NCI-H2107 treated with DMSO at 0.1 percent for 48 hours (cell line): ENCODE measurements at regions not wholly inside any gene's neighbourhood (a gene's known extent, or its start where the extent isn't known, plus 50 kb on each side); places are given as distances from the start of the nearest gene placed in this dataset.
A peak's percentile ranks its signal among the peaks of the same experiment; 100 is the strongest.
"Not testable (repeated sequence)": the region's sequence is repeated elsewhere in the genome, so short reads cannot be mapped to it uniquely, and the experiment has no call there.

Source experiments
- DNase-seq: peaks from one replicate; lab custom pipeline; 2025; ENCODE audit not compliant: unreplicated experiment; lab: John Stamatoyannopoulos, UW

DNA sequence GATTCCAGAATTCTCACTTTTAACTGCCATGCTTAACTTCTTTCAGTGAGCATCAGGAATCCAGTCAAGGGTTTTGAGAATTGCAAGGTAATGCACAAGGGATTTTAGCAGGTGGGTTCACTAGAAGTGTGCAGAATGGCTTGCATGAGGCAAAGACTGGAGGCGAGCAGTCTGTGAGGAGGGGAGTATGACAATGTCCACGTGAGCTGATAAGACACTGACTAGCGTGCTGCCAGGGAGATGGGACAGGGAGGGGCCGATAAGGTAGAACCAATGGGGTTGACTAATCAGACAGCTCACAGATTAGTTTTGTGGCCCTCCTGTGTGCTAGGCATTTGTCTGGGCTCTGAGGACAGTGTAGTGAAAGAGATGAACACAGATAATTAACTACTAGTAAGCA, 102.0 kb upstream of the DAZL start:
- DNase-seq, result no peak

DNA sequence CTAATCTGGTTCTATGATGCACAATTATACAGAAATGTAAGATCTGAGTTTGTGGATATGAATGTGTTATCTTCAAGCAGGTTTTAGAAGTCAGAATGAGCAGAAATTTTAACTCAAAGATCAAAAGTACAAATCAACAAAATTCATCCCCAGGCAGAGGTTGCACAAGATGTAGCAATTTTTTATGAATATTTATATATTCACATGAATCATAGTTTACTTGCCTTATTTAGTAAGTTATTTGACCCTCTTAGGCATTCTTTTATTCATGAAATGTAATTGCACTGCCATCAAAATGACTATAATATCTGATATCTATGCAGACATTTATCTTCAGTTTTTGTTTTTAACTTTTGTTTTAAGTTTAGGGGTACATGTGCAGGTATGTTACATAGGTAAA, 103.1 kb upstream of the DAZL start:
- DNase-seq, result no peak

GRCh38 chr3:16711691-16712090, 106.5 kb upstream of the DAZL start:
- DNase-seq, result not testable (repeated sequence)

DNA sequence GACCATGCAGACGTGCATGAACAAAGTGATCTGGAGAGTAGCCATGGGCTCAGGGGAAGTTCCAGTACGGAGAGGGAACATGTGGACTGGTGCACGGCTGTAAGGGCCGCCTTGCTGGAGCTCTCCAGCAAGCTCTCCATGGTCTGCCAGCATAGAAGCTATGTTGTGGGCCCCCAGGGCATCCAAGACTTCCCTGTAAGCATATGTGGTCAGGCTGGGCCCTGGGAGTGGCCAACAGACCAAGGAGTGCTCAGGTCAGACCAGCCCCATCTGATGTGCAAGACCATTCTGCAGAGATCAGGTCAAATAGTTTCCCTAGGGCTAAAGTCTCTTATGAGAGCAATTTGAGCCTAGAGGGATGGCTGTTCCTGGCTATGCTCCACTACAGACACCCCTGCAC, 110.1 kb upstream of the DAZL start:
- no peak for DNase-seq

- no peak for DNase-seq
These were observed 114.2 kb upstream of the DAZL start for GRCh38 chr3:16719426-16719825.

DNA sequence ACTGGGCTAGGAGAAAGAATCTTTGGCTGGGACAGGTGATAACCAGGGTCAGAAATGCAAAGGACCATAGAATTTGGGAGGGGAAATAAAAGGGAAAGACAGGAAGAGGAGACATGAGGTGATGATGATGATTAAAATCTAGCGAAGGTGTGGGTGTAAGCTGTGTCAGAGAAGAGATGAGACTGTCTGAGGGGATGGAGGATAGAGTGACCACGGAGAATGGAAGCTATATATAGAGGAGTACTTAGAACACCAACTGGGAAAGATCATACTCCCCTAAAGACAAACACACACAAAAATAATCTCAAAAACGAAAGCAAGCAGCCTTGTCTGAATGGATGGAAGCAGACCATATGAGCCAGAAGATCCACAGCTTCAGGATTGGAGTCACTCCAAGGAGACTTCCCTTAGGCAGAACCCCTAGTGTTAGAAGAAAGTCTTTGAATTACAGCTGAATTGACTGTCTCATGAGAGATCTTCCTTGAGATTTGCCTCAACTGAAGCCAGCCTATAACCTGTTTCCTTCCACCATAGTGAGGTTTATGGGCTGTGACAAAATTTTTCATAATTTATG, 115.2 kb upstream of the DAZL start:
- no peak for DNase-seq

DNA sequence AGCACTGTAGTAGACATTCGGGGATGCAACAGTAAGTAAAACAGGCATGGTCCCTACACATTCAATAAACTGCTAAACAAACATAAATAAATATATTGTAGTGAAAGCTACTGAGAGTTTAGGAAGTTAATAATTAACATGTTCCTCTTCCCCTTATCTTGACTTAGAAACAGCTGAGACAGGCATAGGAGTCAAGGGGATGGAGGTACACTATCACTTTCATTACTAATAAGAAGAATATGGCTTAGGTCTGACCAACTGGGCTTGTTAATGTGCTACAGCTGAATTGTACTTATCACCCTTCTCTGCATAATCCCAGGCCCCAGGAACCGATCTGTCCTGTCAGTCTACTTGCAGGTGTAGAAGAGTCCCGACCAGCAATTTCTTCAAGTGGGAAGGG, 116.3 kb upstream of the DAZL start:
- DNase-seq, result no peak

GRCh38 chr3:16723978-16724377, 118.8 kb upstream of the DAZL start:
- DNase-seq, result no peak

DNA sequence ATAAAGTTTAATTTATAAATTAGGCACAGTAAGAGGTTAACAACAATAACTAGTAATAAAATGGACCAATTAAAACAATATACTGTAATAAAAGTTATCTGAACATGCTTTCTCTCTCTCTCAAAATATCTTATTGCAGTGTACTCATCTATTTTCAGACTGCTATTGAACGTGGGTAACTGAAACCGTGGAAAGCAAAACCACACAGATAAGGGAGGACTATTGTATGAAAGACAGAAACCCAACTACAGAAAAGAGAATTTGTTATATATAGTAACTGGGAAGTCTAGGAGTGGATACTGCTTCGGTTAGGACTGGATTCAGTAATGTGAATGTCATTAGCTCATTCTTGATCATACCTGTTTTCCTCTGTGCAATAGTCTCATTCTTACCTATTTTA, 119.3 kb upstream of the DAZL start:
- peak; percentile 2 for DNase-seq

DNA sequence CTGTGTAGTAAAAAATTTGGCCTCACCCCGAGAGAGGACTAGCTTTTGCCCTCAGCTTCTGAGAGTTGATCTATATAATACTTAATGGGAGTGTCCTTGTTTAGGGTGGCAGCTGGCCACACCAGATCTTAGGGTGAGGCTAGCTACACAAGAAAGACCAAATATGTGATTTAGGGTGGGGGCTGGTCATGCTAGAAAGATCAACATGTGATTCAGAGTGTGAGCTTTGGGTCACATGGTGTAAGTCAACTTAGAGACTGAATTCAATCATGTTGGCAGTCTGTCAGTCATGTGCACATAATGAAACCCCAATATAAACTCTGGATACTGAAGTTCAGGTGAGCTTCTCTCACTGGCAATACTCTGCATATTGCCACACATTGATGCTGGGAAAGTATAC, 120.7 kb upstream of the DAZL start:
- no peak for DNase-seq

DNA sequence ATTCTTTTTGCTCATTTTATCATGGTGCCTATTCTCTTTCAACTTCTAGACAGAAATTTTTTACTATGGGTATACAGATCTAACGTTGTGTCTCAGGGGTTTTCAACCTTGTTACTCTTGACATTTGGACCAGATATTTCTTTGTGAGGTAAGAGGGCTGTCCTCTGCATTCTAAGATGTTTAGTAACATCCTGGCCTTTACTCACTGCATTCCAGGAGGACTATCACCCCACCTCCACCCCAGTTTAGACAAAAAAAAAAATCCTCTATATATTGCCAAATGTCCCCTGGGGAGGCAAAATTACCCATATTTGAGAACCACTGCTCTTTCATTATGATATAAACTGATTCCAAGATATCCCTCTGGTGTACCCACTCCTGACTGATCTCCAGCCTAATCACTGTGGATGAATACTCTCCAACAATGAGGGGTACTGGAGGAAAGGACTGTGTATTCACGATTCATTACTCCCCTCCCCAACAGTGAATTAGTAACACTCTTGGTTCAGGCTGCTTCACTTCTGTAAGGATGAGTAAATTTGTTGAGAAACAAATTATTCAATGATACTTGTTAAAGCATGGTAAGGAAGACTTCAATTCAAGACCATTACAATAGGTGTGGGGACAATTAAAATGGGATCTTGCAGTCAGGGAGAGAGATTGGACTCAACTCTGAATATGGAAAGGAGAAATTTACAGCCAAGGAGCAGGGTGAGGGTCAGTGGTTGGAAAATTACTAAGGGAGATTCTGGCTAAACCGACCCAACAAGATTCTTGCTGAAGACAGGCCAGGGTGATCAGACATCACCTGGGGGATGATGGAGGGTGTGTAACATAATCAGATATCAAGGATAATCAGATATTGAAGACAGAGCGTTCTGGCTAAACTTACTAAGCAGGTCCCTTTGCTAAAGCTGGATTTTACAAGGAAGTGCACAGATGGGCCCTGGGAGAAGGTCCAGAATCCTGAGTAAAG, 123.8 kb upstream of the DAZL start:
- DNase-seq, result no peak

GRCh38 chr3:16738451-16738850, 133.2 kb upstream of the DAZL start:
- DNase-seq, result no peak

- no peak for DNase-seq
These were observed 134.4 kb upstream of the DAZL start for GRCh38 chr3:16739541-16740105.

GRCh38 chr3:16740515-16740914, 135.3 kb upstream of the DAZL start:
- no peak for DNase-seq

DNA sequence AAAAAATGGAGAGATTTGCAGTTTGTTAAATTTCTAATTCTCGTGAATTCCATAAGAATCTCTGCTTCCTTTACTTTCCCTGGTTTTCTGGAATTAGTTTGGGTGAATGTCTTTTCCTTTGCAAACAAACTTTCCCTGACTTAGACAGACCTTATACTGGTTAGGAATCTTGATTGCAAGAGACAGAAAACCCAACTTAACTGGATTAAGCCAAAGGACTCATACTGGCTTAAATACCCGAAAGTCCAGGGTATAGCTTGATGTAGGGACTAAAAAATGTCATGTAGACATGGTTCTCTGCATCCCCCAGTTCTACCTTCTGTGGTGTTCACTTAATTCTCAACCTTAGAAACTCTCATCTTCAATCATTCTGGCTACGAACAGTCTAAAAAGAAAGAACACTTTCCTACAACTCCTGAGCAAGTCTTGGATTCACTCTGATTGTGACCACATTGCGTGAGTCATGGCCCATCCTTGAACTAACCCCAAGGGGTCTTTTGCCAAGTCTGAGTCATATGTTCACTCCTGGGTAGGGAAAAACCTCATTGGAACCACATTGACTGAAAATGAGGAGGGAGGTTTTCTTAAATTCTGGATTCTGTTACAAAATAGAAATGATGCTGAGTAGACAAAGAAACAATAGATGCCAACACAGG, 136.0 kb upstream of the DAZL start:
- DNase-seq, result no peak

GRCh38 chr3:16741890-16742289, 136.7 kb upstream of the DAZL start:
- no peak for DNase-seq

DNA sequence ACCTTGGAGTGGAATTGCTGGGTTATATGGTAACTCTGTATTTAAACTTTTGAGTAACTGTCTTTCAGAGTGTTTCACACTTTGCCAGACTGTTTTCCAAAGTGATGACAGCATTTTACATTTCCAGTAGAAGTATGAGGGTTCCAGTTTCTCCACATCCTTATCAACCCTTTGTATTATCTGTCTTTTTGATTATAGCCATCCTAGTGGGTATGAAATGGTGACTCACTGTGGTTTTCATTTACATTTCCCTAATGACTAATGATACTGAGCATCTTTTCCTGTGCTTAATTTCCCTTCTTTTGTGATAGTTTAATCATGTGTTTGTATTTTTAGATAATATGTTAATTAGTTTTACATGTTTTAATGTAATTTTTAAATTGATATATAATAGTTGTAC, 138.1 kb upstream of the DAZL start:
- DNase-seq, result no peak

DNA sequence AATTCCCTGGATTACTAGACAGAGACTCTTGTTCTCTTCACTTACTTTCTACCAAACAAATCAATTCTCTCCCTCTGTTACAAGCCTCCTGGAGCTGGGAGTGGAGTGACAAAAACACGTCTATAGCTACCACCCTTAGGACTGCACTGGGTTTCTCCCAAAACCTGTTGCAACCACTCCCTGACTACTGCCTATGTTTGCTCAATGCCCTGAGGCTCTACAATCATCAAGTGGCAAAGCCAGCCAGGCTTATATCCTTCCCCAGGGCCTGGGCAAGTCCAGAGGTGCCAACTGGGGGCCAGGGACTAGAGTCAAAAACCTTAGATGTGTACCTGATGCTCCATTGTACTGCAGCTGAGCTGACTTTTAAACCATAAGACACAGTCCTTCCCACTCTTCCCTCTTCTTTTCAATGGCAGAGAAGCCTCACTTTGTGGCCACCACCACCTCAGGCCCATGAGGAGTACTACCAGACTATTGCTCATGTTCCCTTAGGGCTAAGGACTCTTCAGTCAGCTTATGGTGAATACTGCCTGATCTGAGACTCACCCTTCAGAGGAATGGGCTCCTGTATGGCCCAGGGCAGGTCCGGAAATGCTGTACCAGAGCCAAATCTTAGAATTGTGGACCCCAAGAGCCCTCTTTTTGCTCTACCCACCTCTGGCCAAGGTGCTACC, 125.4 kb upstream of the PLCL2 start:
- DNase-seq, result no peak

DNA sequence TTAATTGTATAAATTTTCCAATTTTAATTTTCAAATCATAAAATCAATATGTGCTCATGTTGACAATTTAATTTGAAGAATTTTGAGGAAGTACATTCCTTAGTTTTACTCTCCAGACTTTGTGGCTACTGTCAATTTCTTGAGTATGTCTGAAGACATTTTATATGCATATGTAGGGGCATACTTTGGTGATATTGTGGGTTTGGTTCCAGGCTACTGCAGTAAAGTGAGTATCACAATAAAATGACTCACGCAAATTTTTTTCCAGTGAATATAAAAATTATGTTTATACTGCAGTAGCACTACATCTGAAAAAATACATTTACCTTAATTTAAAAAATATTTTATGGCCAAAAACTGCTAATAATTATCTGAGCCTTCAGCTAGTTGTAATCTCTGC, 123.2 kb upstream of the PLCL2 start:
- no peak for DNase-seq

DNA sequence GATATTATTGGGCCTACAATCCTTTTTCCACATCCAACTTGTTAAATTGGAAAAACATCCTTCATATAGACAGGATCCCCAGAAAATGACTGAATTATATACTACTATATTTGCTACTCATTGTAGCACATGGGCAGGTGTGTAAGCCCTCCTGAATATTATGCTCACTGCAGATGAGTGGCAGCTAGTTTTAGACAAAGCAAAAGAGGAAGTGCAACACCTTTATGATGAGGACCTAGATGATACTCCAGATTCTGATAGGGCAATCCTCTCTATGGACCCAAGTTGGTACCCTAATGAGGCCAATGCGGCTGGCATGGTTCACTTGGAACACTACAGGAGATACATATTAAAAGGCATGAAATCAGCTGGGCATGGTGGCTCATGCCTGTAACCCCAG, 119.1 kb upstream of the PLCL2 start:
- no peak for DNase-seq

DNA sequence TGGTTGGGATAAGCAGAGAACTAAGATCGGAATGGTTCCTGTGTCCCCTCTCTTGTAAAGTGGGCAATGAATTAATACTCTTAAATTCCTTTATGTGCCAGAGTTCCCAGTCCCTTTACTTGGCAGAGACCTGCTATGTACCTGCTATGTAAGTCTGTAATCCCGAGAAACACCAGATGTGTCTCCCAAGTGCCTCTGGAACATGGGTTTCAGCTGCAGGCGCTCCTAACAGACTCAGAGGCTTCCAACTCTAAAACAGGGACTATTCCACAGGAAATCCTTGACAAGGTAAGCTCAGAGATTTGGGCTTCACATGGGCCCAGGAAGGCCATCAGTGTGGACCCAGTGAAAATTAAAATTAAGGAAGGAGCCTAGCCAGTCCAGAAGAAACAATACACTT, 117.7 kb upstream of the PLCL2 start:
- DNase-seq, result no peak
